HCT116 (cell line): ENCODE measurements at regions not wholly inside any gene's neighbourhood (a gene's known extent, or its start where the extent isn't known, plus 50 kb on each side); places are given as distances from the start of the nearest gene placed in this dataset.

ENCODE experiments used
- EZH2 ChIP-seq: fragments of 200-600 bp; sonication (generic); IDR thresholded peaks from 2 replicates; pipeline ENCODE4 v1.6.1; 2017; ENCODE audit warnings: antibody characterized with exemption, mixed run types
- EZH2phosphoT487 ChIP-seq: fragments of 200-600 bp; IDR thresholded peaks from 2 replicates; pipeline ENCODE4 v1.6.1; 2018; ENCODE audit warnings: antibody characterized with exemption, borderline replicate concordance
- POLR2A ChIP-seq: IDR thresholded peaks from 2 replicates; pipeline ENCODE4 v1.7.0; 2011; ENCODE audit warnings: borderline replicate concordance; ENCODE audit not compliant: insufficient read depth, insufficient read length; ENCODE audit errors: extremely low read depth
- YY1 ChIP-seq: IDR thresholded peaks from 2 replicates; pipeline ENCODE4 v1.6.1; 2011; ENCODE audit warnings: low read length, low read depth, moderate library complexity, mild to moderate bottlenecking; ENCODE audit not compliant: insufficient replicate concordance; ENCODE audit errors: extremely low read depth
- TF ChIP-seq, protein P1 (sequence below), 3 experiments: fragments of 200-600 bp in 1 of 3; sonication (generic) in 1 of 3; IDR thresholded peaks in 2 of 3; conservative IDR thresholded peaks in 1 of 3; 2 replicates each; pipeline ENCODE4 v1.5.1; 2012 to 2017; ENCODE audit warnings: low read depth in 2 of 3, low read length in 2 of 3, antibody characterized with exemption in 1 of 3, borderline replicate concordance in 1 of 3, control low read depth in 1 of 3, mild to moderate bottlenecking in 1 of 3, mixed read lengths in 1 of 3, mixed run types in 1 of 3, moderate library complexity in 1 of 3; ENCODE audit not compliant: insufficient read depth in 1 of 3
- TF ChIP-seq, protein P2 (sequence below): IDR thresholded peaks from 2 replicates; pipeline ENCODE4 v1.6.1; 2012

DNA sequence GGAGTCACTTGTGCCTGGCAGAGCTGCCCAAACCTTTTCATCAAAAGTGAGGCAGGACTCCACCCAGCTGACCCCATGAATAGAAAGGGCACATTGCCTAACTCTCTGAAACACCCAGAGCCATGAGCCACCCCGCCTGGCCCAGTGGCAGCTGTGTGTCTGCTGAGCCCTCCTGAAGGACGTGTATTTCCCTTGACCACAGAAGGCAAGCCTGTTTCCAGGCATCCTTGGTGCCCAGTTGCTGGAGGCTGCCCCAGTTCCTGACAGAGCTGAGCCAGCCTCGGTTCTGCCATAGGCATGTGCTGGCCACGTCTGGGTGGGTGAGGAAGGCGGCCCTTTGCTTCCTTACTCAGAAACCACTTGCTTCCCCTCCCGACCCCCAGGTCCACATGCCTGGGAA lies 124.7 kb upstream of the GLI2 start:
- TF ChIP-seq, protein P1, sequence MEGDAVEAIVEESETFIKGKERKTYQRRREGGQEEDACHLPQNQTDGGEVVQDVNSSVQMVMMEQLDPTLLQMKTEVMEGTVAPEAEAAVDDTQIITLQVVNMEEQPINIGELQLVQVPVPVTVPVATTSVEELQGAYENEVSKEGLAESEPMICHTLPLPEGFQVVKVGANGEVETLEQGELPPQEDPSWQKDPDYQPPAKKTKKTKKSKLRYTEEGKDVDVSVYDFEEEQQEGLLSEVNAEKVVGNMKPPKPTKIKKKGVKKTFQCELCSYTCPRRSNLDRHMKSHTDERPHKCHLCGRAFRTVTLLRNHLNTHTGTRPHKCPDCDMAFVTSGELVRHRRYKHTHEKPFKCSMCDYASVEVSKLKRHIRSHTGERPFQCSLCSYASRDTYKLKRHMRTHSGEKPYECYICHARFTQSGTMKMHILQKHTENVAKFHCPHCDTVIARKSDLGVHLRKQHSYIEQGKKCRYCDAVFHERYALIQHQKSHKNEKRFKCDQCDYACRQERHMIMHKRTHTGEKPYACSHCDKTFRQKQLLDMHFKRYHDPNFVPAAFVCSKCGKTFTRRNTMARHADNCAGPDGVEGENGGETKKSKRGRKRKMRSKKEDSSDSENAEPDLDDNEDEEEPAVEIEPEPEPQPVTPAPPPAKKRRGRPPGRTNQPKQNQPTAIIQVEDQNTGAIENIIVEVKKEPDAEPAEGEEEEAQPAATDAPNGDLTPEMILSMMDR (IDR thresholded peaks at IDR 0.05 in 2 of 3, conservative IDR thresholded peaks at IDR 0.05 in 1 of 3; ENCODE audit: borderline replicate concordance in 1 of 3, insufficient read depth in 1 of 3, low read depth in 2 of 3, low read length in 2 of 3) = no peak
- TF ChIP-seq YY1 = no peak
- TF ChIP-seq, protein P2, sequence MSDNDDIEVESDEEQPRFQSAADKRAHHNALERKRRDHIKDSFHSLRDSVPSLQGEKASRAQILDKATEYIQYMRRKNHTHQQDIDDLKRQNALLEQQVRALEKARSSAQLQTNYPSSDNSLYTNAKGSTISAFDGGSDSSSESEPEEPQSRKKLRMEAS = no peak
- TF ChIP-seq POLR2A = no peak
- no peak for TF ChIP-seq EZH2phosphoT487
- TF ChIP-seq EZH2 = no peak
